Caco-2 (cell line): ENCODE measurements at regions not wholly inside any gene's neighbourhood (a gene's known extent, or its start where the extent isn't known, plus 50 kb on each side); places are given as distances from the start of the nearest gene placed in this dataset.

Experiments
- BruUV-seq: library from RNA; stranded (reverse); fragments of 400-500 nt; replicated peaks from 2 replicates; lab custom pipeline; 2021; lab: Mats Ljungman, UMichigan
- CTCF ChIA-PET: fragments of 300-600 bp; sonication (Branson Sonifier 250); formaldehyde crosslinking; loops from one replicate; lab custom pipeline; 2022; ENCODE audit warnings: antibody characterized with exemption; lab: Charles Lee
- POLR2A ChIA-PET: fragments of 300-600 bp; sonication (Branson Sonifier 250); formaldehyde crosslinking; loops from one replicate; lab custom pipeline; 2022; ENCODE audit warnings: antibody characterized with exemption; lab: Charles Lee
- DNase-seq, 2 experiments: peaks; one replicate each; pipeline versions ENCODE4 v3.0.0 to v3.0.0-alpha.2; 2020 to 2022
- H3K27me3 ChIP-seq: replicated peaks from 2 replicates; pipeline ENCODE4 v1.6.0; 2011; ENCODE audit warnings: low read length; ENCODE audit not compliant: control insufficient read depth, insufficient read depth
- H3K36me3 ChIP-seq: 2 replicates; pipeline ENCODE4 v1.5.1; 2011; ENCODE audit warnings: low read length; ENCODE audit not compliant: control insufficient read depth, insufficient read depth
- H3K4me1 ChIP-seq: fragments of 250-450 bp; sonication (Bioruptor Pico); 2 replicates; pipeline ENCODE4 v1.5.1; 2020; ENCODE audit warnings: mild to moderate bottlenecking
- H3K4me3 ChIP-seq: 2 replicates; pipeline ENCODE4 v1.5.1; 2011; ENCODE audit warnings: low read depth, mild to moderate bottlenecking, control low read depth, low read length
- H3K9me3 ChIP-seq: fragments of 250-450 bp; sonication (Bioruptor Pico); 2 replicates; pipeline ENCODE4 v1.5.1; 2020; ENCODE audit warnings: mild to moderate bottlenecking, moderate library complexity
- H3K27ac Mint-ChIP-seq: one replicate; pipeline ENCODE4 v1.8.0; 2022; ENCODE audit warnings: mixed read lengths; ENCODE audit not compliant: unreplicated experiment
- H3K27me3 Mint-ChIP-seq: one replicate; pipeline ENCODE4 v1.8.0; 2022; ENCODE audit warnings: mixed read lengths; ENCODE audit not compliant: insufficient read depth, unreplicated experiment
- H3K36me3 Mint-ChIP-seq: one replicate; pipeline ENCODE4 v1.8.0; 2022; ENCODE audit warnings: mild to moderate bottlenecking, mixed read lengths; ENCODE audit not compliant: insufficient read depth, unreplicated experiment
- H3K4me1 Mint-ChIP-seq: one replicate; pipeline ENCODE4 v1.8.0; 2022; ENCODE audit warnings: low read depth, mixed read lengths; ENCODE audit not compliant: unreplicated experiment
- H3K4me3 Mint-ChIP-seq: one replicate; pipeline ENCODE4 v1.8.0; 2022; ENCODE audit warnings: mild to moderate bottlenecking, moderate library complexity, mixed read lengths; ENCODE audit not compliant: unreplicated experiment
- H3K9me3 Mint-ChIP-seq: one replicate; pipeline ENCODE4 v1.8.0; 2022; ENCODE audit warnings: mixed read lengths; ENCODE audit not compliant: unreplicated experiment
- intact Hi-C: fragments of 100-400 bp; cut with micrococcal nuclease; formaldehyde crosslinking; loops from one replicate; pipeline ENCODE4 v1.10.0; 2022; ENCODE audit not compliant: unreplicated experiment
- TF ChIP-seq, protein P1 (sequence below), 2 experiments: fragments of 200-600 bp in 1 of 2; IDR thresholded peaks; 1 replicate in 1 of 2; 2 replicates in 1 of 2; pipeline versions ENCODE4 v1.5.1 to v1.8.0; 2011 to 2022; ENCODE audit warnings: antibody characterized with exemption in 1 of 2, control low read depth in 1 of 2, inconsistent platforms in 1 of 2, low read depth in 1 of 2, low read length in 1 of 2, mild to moderate bottlenecking in 1 of 2, moderate library complexity in 1 of 2; ENCODE audit not compliant: insufficient read depth in 1 of 2, severe bottlenecking in 1 of 2, unreplicated experiment in 1 of 2

- Mint-ChIP-seq H3K4me3 (no peak overlapping the region), H3K27me3 (no peaks in the 10 kb centered on the region), H3K27ac (no peak overlapping the region), H3K4me1 (peaks cover 10% of the 10 kb centered on the region), H3K36me3 (no peaks in the 10 kb centered on the region), H3K9me3 (no peaks in the 10 kb centered on the region)
- intact Hi-C loops = loop anchor here (5.0 kb wide), 1 partner anchor 323 kb away; the partner anchor contains the start of gene BARX2
- Histone ChIP-seq H3K9me3 (no peaks in the 10 kb centered on the region), H3K36me3 (no peaks in the 10 kb centered on the region), H3K27me3 (no peaks in the 10 kb centered on the region), H3K4me3 (no peak overlapping the region), H3K4me1 (peaks cover 12% of the 10 kb centered on the region)
- DNase-seq = peak in 1 of 2 experiments; percentile 25
- BruUV-seq = no TSS peak
- ChIA-PET POLR2A (no interaction called here), CTCF (interaction anchor here (0.6 to 1.0 kb wide), 2 partner anchors 324 to 335 kb away, joined by 3 read pairs; partner anchors contain the start of gene BARX2)
- TF ChIP-seq, protein P1, sequence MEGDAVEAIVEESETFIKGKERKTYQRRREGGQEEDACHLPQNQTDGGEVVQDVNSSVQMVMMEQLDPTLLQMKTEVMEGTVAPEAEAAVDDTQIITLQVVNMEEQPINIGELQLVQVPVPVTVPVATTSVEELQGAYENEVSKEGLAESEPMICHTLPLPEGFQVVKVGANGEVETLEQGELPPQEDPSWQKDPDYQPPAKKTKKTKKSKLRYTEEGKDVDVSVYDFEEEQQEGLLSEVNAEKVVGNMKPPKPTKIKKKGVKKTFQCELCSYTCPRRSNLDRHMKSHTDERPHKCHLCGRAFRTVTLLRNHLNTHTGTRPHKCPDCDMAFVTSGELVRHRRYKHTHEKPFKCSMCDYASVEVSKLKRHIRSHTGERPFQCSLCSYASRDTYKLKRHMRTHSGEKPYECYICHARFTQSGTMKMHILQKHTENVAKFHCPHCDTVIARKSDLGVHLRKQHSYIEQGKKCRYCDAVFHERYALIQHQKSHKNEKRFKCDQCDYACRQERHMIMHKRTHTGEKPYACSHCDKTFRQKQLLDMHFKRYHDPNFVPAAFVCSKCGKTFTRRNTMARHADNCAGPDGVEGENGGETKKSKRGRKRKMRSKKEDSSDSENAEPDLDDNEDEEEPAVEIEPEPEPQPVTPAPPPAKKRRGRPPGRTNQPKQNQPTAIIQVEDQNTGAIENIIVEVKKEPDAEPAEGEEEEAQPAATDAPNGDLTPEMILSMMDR (IDR thresholded peaks at IDR 0.05; ENCODE audit: insufficient read depth in 1 of 2, low read depth in 1 of 2, low read length in 1 of 2, severe bottlenecking in 1 of 2, unreplicated experiment in 1 of 2) = peak; percentile 9 to 28
Measured at GRCh38 chr11:129699711-129700304, 115.8 kb upstream of the TMEM45B start.

DNA sequence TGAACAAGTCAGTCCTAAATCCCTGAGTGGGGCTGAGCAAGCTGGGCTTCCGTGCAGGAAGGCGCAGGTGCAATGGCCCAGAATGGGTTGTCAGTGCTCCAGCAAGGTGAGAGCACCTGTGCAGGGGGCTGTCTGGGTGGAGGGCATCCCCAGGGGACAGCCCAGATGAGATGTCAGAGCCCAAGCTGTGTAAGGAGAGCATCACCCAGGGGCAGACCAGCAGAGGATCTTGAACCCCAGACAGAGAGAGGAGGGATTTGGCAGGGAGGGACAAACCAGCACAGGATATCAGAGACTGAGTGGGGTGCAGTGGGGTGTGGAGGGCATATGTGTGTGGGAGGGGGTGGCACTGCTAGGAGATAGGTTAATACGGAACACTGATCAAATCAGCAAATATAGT is 114.9 kb upstream of the TMEM45B start:
- no peaks in the 10 kb centered on the region for H3K27me3 Mint-ChIP-seq

DNA sequence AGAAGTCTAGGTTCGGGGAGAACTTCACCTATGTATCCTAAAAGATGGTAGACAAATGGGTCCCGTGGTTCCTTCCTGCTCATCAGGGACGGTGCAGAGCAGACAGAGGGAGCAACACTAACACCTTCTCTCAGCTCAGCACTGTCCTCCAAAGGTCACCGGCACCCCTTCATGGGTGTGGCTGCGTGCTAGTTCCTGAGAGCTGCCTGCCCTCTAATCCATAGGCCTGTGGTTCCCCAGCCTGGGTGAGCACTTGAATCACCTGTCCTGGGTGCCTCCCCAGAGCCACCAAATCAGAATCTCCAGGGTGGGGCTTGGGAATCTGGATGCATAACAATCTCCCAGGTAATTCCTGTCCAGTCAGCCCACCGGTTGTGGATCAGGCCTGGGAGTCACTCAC is 113.9 kb upstream of the TMEM45B start:
- ChIA-PET POLR2A (no interaction called here), CTCF (no interaction called here)
- H3K9me3 ChIP-seq = no peaks in the 10 kb centered on the region
- BruUV-seq = no TSS peak
- no peaks in the 10 kb centered on the region for H3K9me3 Mint-ChIP-seq
- peaks cover 12% of the 10 kb centered on the region for H3K4me1 Mint-ChIP-seq
- H3K4me1 ChIP-seq = peaks cover 17% of the 10 kb centered on the region
- H3K27me3 ChIP-seq = no peaks in the 10 kb centered on the region
- H3K4me3 Mint-ChIP-seq = no peak overlapping the region
- no peaks in the 10 kb centered on the region for H3K27me3 Mint-ChIP-seq
- no peak overlapping the region for H3K4me3 ChIP-seq
- H3K36me3 ChIP-seq = no peaks in the 10 kb centered on the region
- no peak overlapping the region for H3K27ac Mint-ChIP-seq
- intact Hi-C loops = no loop called here
- peak in 1 of 2 experiments; percentile 40 for DNase-seq
- TF ChIP-seq, protein P1 (IDR thresholded peaks at IDR 0.05; ENCODE audit: insufficient read depth in 1 of 2, low read depth in 1 of 2, low read length in 1 of 2, severe bottlenecking in 1 of 2, unreplicated experiment in 1 of 2) = no peak
- H3K36me3 Mint-ChIP-seq = no peaks in the 10 kb centered on the region

More for the DNA sequence above, 114.9 kb upstream of the TMEM45B start:
- Mint-ChIP-seq H3K4me1 (peaks cover 12% of the 10 kb centered on the region), H3K9me3 (no peaks in the 10 kb centered on the region), H3K4me3 (no peak overlapping the region), H3K36me3 (no peaks in the 10 kb centered on the region), H3K27ac (no peak overlapping the region)
- no TSS peak for BruUV-seq
- TF ChIP-seq, protein P1 (IDR thresholded peaks at IDR 0.05; ENCODE audit: insufficient read depth in 1 of 2, low read depth in 1 of 2, low read length in 1 of 2, severe bottlenecking in 1 of 2, unreplicated experiment in 1 of 2) = no peak
- Histone ChIP-seq H3K27me3 (no peaks in the 10 kb centered on the region), H3K4me1 (peaks cover 17% of the 10 kb centered on the region), H3K4me3 (no peak overlapping the region), H3K36me3 (no peaks in the 10 kb centered on the region), H3K9me3 (no peaks in the 10 kb centered on the region)
- ChIA-PET CTCF (no interaction called here), POLR2A (no interaction called here)
- intact Hi-C loops = no loop called here
- peak in 1 of 2 experiments; percentile 25 for DNase-seq
